ENCODE measurements at regions not wholly inside any gene's neighbourhood (a gene's known extent, or its start where the extent isn't known, plus 50 kb on each side); places are given as distances from the start of the nearest gene placed in this dataset.

GRCh38 chr4:96093057-96093456 is 253.2 kb downstream of the PDHA2 start:
- no peaks in the 10 kb centered on the region for H3K27me3 ChIP-seq (ENCODE audit: insufficient read depth, low read length, poor library complexity, severe bottlenecking)
- H3K4me3 ChIP-seq (ENCODE audit: low read length, poor library complexity, severe bottlenecking) = no peak overlapping the region
- H3K9me2 ChIP-seq (replicated peaks; ENCODE audit: low read depth, low read length) = no peaks in the 10 kb centered on the region
- TF ChIP-seq CTCF (conservative IDR thresholded peaks at IDR 0.05; ENCODE audit: low read length) (no peak), EZH2phosphoT487 (IDR thresholded peaks at IDR 0.05; ENCODE audit: borderline replicate concordance) (no peak)
- no peaks in the 10 kb centered on the region for H4K20me1 ChIP-seq (ENCODE audit: insufficient read depth, low read length, poor library complexity, severe bottlenecking)
- no peaks in the 10 kb centered on the region for H3K79me2 ChIP-seq (ENCODE audit: insufficient read depth, low read length)
- H2AFZ ChIP-seq (ENCODE audit: low read length) = no peak overlapping the region
- no peak overlapping the region for H3K9ac ChIP-seq (ENCODE audit: low read depth, low read length, poor library complexity, severe bottlenecking)
- H3F3A ChIP-seq (ENCODE audit: low read depth) = no peaks in the 10 kb centered on the region
- H3K9me3 ChIP-seq (ENCODE audit: insufficient read depth, low read depth, low read length) = no peaks in the 10 kb centered on the region
- H3K4me2 ChIP-seq (ENCODE audit: low read depth, low read length, poor library complexity, severe bottlenecking) = no peak overlapping the region
- no peaks in the 10 kb centered on the region for H3K4me1 ChIP-seq (ENCODE audit: insufficient read depth, low read length, poor library complexity, severe bottlenecking)
- H3K36me3 ChIP-seq (ENCODE audit: insufficient read depth, low read length) = no peaks in the 10 kb centered on the region

GRCh38 chr4:96093563-96093962 is 253.7 kb downstream of the PDHA2 start:
- no peaks in the 10 kb centered on the region for H3K27me3 ChIP-seq (ENCODE audit: insufficient read depth, low read length, poor library complexity, severe bottlenecking)
- H3K9me2 ChIP-seq (replicated peaks; ENCODE audit: low read depth, low read length) = no peaks in the 10 kb centered on the region
- TF ChIP-seq EZH2phosphoT487 (IDR thresholded peaks at IDR 0.05; ENCODE audit: borderline replicate concordance) (no peak), CTCF (conservative IDR thresholded peaks at IDR 0.05; ENCODE audit: low read length) (no peak)
- no peak overlapping the region for H2AFZ ChIP-seq (ENCODE audit: low read length)
- H3K36me3 ChIP-seq (ENCODE audit: insufficient read depth, low read length) = no peaks in the 10 kb centered on the region
- H3K4me1 ChIP-seq (ENCODE audit: insufficient read depth, low read length, poor library complexity, severe bottlenecking) = no peaks in the 10 kb centered on the region
- H3F3A ChIP-seq (ENCODE audit: low read depth) = no peaks in the 10 kb centered on the region
- no peaks in the 10 kb centered on the region for H3K9me3 ChIP-seq (ENCODE audit: insufficient read depth, low read depth, low read length)
- H3K79me2 ChIP-seq (ENCODE audit: insufficient read depth, low read length) = no peaks in the 10 kb centered on the region
- no peak overlapping the region for H3K4me3 ChIP-seq (ENCODE audit: low read length, poor library complexity, severe bottlenecking)
- no peak overlapping the region for H3K4me2 ChIP-seq (ENCODE audit: low read depth, low read length, poor library complexity, severe bottlenecking)
- H3K9ac ChIP-seq (ENCODE audit: low read depth, low read length, poor library complexity, severe bottlenecking) = no peak overlapping the region
- H4K20me1 ChIP-seq (ENCODE audit: insufficient read depth, low read length, poor library complexity, severe bottlenecking) = no peaks in the 10 kb centered on the region

GRCh38 chr4:96094183-96094582 is 254.3 kb downstream of the PDHA2 start:
- H3K4me2 ChIP-seq (ENCODE audit: low read depth, low read length, poor library complexity, severe bottlenecking) = no peak overlapping the region
- TF ChIP-seq EZH2phosphoT487 (IDR thresholded peaks at IDR 0.05; ENCODE audit: borderline replicate concordance) = no peak
- no peak for TF ChIP-seq CTCF (conservative IDR thresholded peaks at IDR 0.05; ENCODE audit: low read length)
- no peaks in the 10 kb centered on the region for H3K4me1 ChIP-seq (ENCODE audit: insufficient read depth, low read length, poor library complexity, severe bottlenecking)
- no peaks in the 10 kb centered on the region for H3K36me3 ChIP-seq (ENCODE audit: insufficient read depth, low read length)
- no peaks in the 10 kb centered on the region for H4K20me1 ChIP-seq (ENCODE audit: insufficient read depth, low read length, poor library complexity, severe bottlenecking)
- H3K79me2 ChIP-seq (ENCODE audit: insufficient read depth, low read length) = no peaks in the 10 kb centered on the region
- no peaks in the 10 kb centered on the region for H3K27me3 ChIP-seq (ENCODE audit: insufficient read depth, low read length, poor library complexity, severe bottlenecking)
- H3K9me3 ChIP-seq (ENCODE audit: insufficient read depth, low read depth, low read length) = no peaks in the 10 kb centered on the region
- H3K9me2 ChIP-seq (replicated peaks; ENCODE audit: low read depth, low read length) = no peaks in the 10 kb centered on the region
- H2AFZ ChIP-seq (ENCODE audit: low read length) = no peak overlapping the region
- no peaks in the 10 kb centered on the region for H3F3A ChIP-seq (ENCODE audit: low read depth)
- no peak overlapping the region for H3K4me3 ChIP-seq (ENCODE audit: low read length, poor library complexity, severe bottlenecking)
- H3K9ac ChIP-seq (ENCODE audit: low read depth, low read length, poor library complexity, severe bottlenecking) = no peak overlapping the region
